ENCODE measurements at regions not wholly inside any gene's neighbourhood (a gene's known extent, or its start where the extent isn't known, plus 50 kb on each side); places are given as distances from the start of the nearest gene placed in this dataset.

GRCh38 chr5:57035955-57036354, 84.0 kb upstream of the MIER3 start:
- CTCF ChIA-PET: no interaction called here
- H3K4me1 ChIP-seq (ENCODE audit: insufficient read depth, low read length): no peaks in the 10 kb centered on the region

GRCh38 chr5:57036761-57037160, 84.8 kb upstream of the MIER3 start:
- no peak overlapping the region for H3K27ac ChIP-seq (ENCODE audit: low read depth in 1 of 2, low read length in 2 of 2)
- TF ChIP-seq CTCF (IDR thresholded peaks at IDR 0.05): no peak
- intact Hi-C loops (cut with DNase I, micrococcal nuclease): no loop called here
- no peak for DNase-seq
- Mint-ChIP-seq H3K4me1 (ENCODE audit: low read depth) (peaks cover under 1% of the 10 kb centered on the region), H3K9me3 (no peaks in the 10 kb centered on the region), H3K27me3 (peaks cover 3% of the 10 kb centered on the region), H3K4me3 (no peak overlapping the region), H3K36me3 (ENCODE audit: low read depth) (no peaks in the 10 kb centered on the region), H3K27ac (no peak overlapping the region)
- no peak for ATAC-seq (ENCODE audit: poor library complexity)
- no peaks in the 10 kb centered on the region for H3K36me3 ChIP-seq (ENCODE audit: insufficient read depth, low read length)
- ChIA-PET POLR2A (no interaction called here), CTCF (interaction anchor here (0.8 kb wide), 1 partner anchor 1100 kb away, joined by 3 read pairs; no protein-coding TSS in a partner anchor)
- no peaks in the 10 kb centered on the region for H3K27me3 ChIP-seq (ENCODE audit: control insufficient read depth in 1 of 2, insufficient read depth in 2 of 2, low read length in 2 of 2)
- no peaks in the 10 kb centered on the region for H3K4me1 ChIP-seq (ENCODE audit: insufficient read depth, low read length)
- no peak overlapping the region for H3K4me3 ChIP-seq (ENCODE audit: low read length)
- H3K9me3 ChIP-seq (ENCODE audit: control insufficient read depth in 1 of 2, insufficient read depth in 1 of 2, low read length in 2 of 2): no peaks in the 10 kb centered on the region

More at GRCh38 chr5:57035955-57036354, 84.0 kb upstream of the MIER3 start:
- Mint-ChIP-seq H3K36me3 (ENCODE audit: low read depth) (no peaks in the 10 kb centered on the region), H3K4me3 (no peak overlapping the region), H3K27me3 (peaks cover 3% of the 10 kb centered on the region), H3K4me1 (ENCODE audit: low read depth) (peaks cover 6% of the 10 kb centered on the region), H3K9me3 (no peaks in the 10 kb centered on the region), H3K27ac (no peak overlapping the region)
- POLR2A ChIA-PET: no interaction called here
- Histone ChIP-seq H3K9me3 (ENCODE audit: control insufficient read depth in 1 of 2, insufficient read depth in 1 of 2, low read length in 2 of 2) (no peaks in the 10 kb centered on the region), H3K4me3 (ENCODE audit: low read length) (no peak overlapping the region), H3K36me3 (ENCODE audit: insufficient read depth, low read length) (no peaks in the 10 kb centered on the region), H3K27me3 (ENCODE audit: control insufficient read depth in 1 of 2, insufficient read depth in 2 of 2, low read length in 2 of 2) (no peaks in the 10 kb centered on the region), H3K27ac (ENCODE audit: low read depth in 1 of 2, low read length in 2 of 2) (no peak overlapping the region)
- TF ChIP-seq CTCF (IDR thresholded peaks at IDR 0.05): no peak
- intact Hi-C loops (cut with DNase I, micrococcal nuclease): no loop called here
- ATAC-seq (ENCODE audit: poor library complexity) (no peak), DNase-seq (no peak)

- Mint-ChIP-seq H3K4me1 (ENCODE audit: low read depth) (no peaks in the 10 kb centered on the region), H3K36me3 (ENCODE audit: low read depth) (no peaks in the 10 kb centered on the region), H3K27ac (no peak overlapping the region), H3K27me3 (peaks cover 3% of the 10 kb centered on the region), H3K9me3 (no peaks in the 10 kb centered on the region), H3K4me3 (no peak overlapping the region)
- Histone ChIP-seq H3K36me3 (ENCODE audit: insufficient read depth, low read length) (no peaks in the 10 kb centered on the region), H3K27ac (ENCODE audit: low read depth in 1 of 2, low read length in 2 of 2) (no peak overlapping the region), H3K4me3 (ENCODE audit: low read length) (no peak overlapping the region), H3K9me3 (ENCODE audit: control insufficient read depth in 1 of 2, insufficient read depth in 1 of 2, low read length in 2 of 2) (no peaks in the 10 kb centered on the region), H3K4me1 (ENCODE audit: insufficient read depth, low read length) (no peaks in the 10 kb centered on the region), H3K27me3 (ENCODE audit: control insufficient read depth in 1 of 2, insufficient read depth in 2 of 2, low read length in 2 of 2) (no peaks in the 10 kb centered on the region)
- no peak for ATAC-seq (ENCODE audit: poor library complexity)
- DNase-seq: no peak
- ChIA-PET CTCF (no interaction called here), POLR2A (no interaction called here)
- intact Hi-C loops (cut with DNase I, micrococcal nuclease): no loop called here
- no peak for TF ChIP-seq CTCF (IDR thresholded peaks at IDR 0.05)
Observed at GRCh38 chr5:57037355-57037754, 85.4 kb upstream of the MIER3 start.

All from CD4-positive, alpha-beta T cell (primary cell).